PFSK-1 (cell line): ENCODE measurements at regions not wholly inside any gene's neighbourhood (a gene's known extent, or its start where the extent isn't known, plus 50 kb on each side); places are given as distances from the start of the nearest gene placed in this dataset.

Experiments used
- FOXP2 ChIP-seq: optimal IDR thresholded peaks from 2 replicates; pipeline ENCODE3; 2011; ENCODE audit warnings: borderline replicate concordance, control low read depth, inconsistent platforms; ENCODE audit not compliant: insufficient read depth; ENCODE audit errors: extremely low read length, extremely low read depth
- POLR2AphosphoS5 ChIP-seq: IDR thresholded peaks from 2 replicates; pipeline ENCODE4 v1.6.1; 2012; ENCODE audit warnings: low read depth, mild to moderate bottlenecking, control low read depth, low read length, moderate library complexity
- REST ChIP-seq, 2 experiments: IDR thresholded peaks; 2 replicates each; pipeline versions ENCODE4 v1.6.1 to v1.8.0; 2011 to 2012; ENCODE audit warnings: low read depth in 2 of 2, low read length in 2 of 2, control low read depth in 1 of 2, inconsistent platforms in 1 of 2, mild to moderate bottlenecking in 1 of 2, moderate library complexity in 1 of 2; ENCODE audit not compliant: insufficient read depth in 1 of 2
- SIN3A ChIP-seq: IDR thresholded peaks from 2 replicates; pipeline ENCODE4 v1.6.1; 2012; ENCODE audit warnings: mild to moderate bottlenecking, low read length, moderate library complexity, borderline replicate concordance; ENCODE audit not compliant: insufficient read depth
- TAF1 ChIP-seq: IDR thresholded peaks from 2 replicates; pipeline ENCODE4 v1.6.1; 2012; ENCODE audit warnings: low read length, control low read depth, borderline replicate concordance; ENCODE audit not compliant: insufficient read depth

GRCh38 chr2:65654496-65654895 lies 222.1 kb upstream of the SPRED2 start:
- TF ChIP-seq FOXP2 (no peak), TAF1 (no peak), REST (IDR thresholded peaks at IDR 0.05; ENCODE audit: insufficient read depth in 1 of 2, low read depth in 2 of 2, low read length in 2 of 2) (no peak), SIN3A (no peak), POLR2AphosphoS5 (no peak)

GRCh38 chr2:65652066-65652465 lies 219.7 kb upstream of the SPRED2 start:
- TF ChIP-seq POLR2AphosphoS5 (no peak), SIN3A (no peak)

- TF ChIP-seq POLR2AphosphoS5 (no peak), SIN3A (no peak), FOXP2 (no peak), REST (IDR thresholded peaks at IDR 0.05; ENCODE audit: insufficient read depth in 1 of 2, low read depth in 2 of 2, low read length in 2 of 2) (no peak)
Measured at GRCh38 chr2:65649811-65650589, 217.6 kb upstream of the SPRED2 start.

- TF ChIP-seq SIN3A (no peak), TAF1 (no peak), REST (IDR thresholded peaks at IDR 0.05; ENCODE audit: insufficient read depth in 1 of 2, low read depth in 2 of 2, low read length in 2 of 2) (no peak), FOXP2 (no peak), POLR2AphosphoS5 (no peak)
Measured at GRCh38 chr2:65647249-65647842, 214.9 kb upstream of the SPRED2 start.

- TF ChIP-seq TAF1 (no peak), FOXP2 (no peak), POLR2AphosphoS5 (no peak), SIN3A (no peak), REST (IDR thresholded peaks at IDR 0.05; ENCODE audit: insufficient read depth in 1 of 2, low read depth in 2 of 2, low read length in 2 of 2) (no peak)
Measured at GRCh38 chr2:65640793-65641103, 208.3 kb upstream of the SPRED2 start.
